GM12878 (cell line): ENCODE measurements at regions not wholly inside any gene's neighbourhood (a gene's known extent, or its start where the extent isn't known, plus 50 kb on each side); places are given as distances from the start of the nearest gene placed in this dataset.

Experiments
- ATAC-seq: fragments of 200-7000 bp; cut with Tn5 transposase; 3 replicates; pipeline ENCODE4 v1.9.1; 2020; ENCODE audit warnings: mild to moderate bottlenecking, moderate library complexity
- BruUV-seq: library from RNA; stranded (reverse); fragments of 400-500 nt; replicated peaks from 2 replicates; lab custom pipeline; 2021; lab: Mats Ljungman, UMichigan
- CTCF ChIA-PET: fragments of 300-600 bp; sonication (Branson Sonifier 250); formaldehyde crosslinking; extraction: SDS; loops from one replicate; lab custom pipeline; 2021; ENCODE audit warnings: inconsistent platforms; lab: Yijun Ruan, JAX
- POLR2A ChIA-PET: fragments of 350-600 bp; formaldehyde crosslinking; extraction: SDS; loops from one replicate; lab custom pipeline; 2021; ENCODE audit warnings: inconsistent platforms; lab: Charles Lee
- RAD21 ChIA-PET: fragments of 300-600 bp; sonication (Branson Sonifier 250); formaldehyde crosslinking; loops from one replicate; lab custom pipeline; 2023; ENCODE audit warnings: antibody characterized with exemption; ENCODE audit not compliant: unreplicated experiment; lab: Charles Lee
- SMC1A ChIA-PET: fragments of 300-600 bp; sonication (Branson Sonifier 250); formaldehyde crosslinking; loops from one replicate; lab custom pipeline; 2023; ENCODE audit not compliant: unreplicated experiment, uncharacterized antibody; lab: Charles Lee
- DNase-seq: peaks from one replicate; pipeline ENCODE4 v3.0.0-alpha.2; 2011; ENCODE audit warnings: low read depth, low spot score
- FAIRE-seq: peaks from 3 replicates; lab custom pipeline; 2011; peaks lifted over from hg19 to GRCh38; lab: Jason Lieb, UNC
- H2AFZ ChIP-seq: 2 replicates; pipeline ENCODE4 v1.6.0; 2011; ENCODE audit warnings: low read depth, low read length, control low read depth; ENCODE audit not compliant: control insufficient read depth
- H3K27ac ChIP-seq: 2 replicates; pipeline ENCODE4 v1.5.1; 2011; ENCODE audit warnings: control low read depth; ENCODE audit not compliant: control insufficient read depth, insufficient read depth
- H3K27me3 ChIP-seq, 2 experiments: replicated peaks in 1 of 2; 2 replicates each; pipeline versions ENCODE4 v1.6.0 to v1.6.1; 2011; ENCODE audit warnings: low read length in 1 of 2; ENCODE audit not compliant: control insufficient read depth in 2 of 2, insufficient read depth in 2 of 2
- H3K36me3 ChIP-seq, 2 experiments: 2 replicates each; pipeline ENCODE4 v1.5.1; 2011; ENCODE audit warnings: low read length in 1 of 2; ENCODE audit not compliant: control insufficient read depth in 2 of 2, insufficient read depth in 2 of 2
- H3K4me1 ChIP-seq: 2 replicates; pipeline ENCODE4 v1.6.1; 2011; ENCODE audit warnings: mild to moderate bottlenecking, low read length, moderate library complexity, mixed read lengths; ENCODE audit not compliant: control insufficient read depth, insufficient read depth
- H3K4me2 ChIP-seq: 2 replicates; pipeline ENCODE4 v1.6.0; 2011; ENCODE audit warnings: control low read depth; ENCODE audit not compliant: control insufficient read depth, insufficient read depth
- H3K4me3 ChIP-seq: fragments of 200-600 bp; sonication (generic); 2 replicates; pipeline ENCODE4 v1.5.1; 2016
- H3K79me2 ChIP-seq: 2 replicates; pipeline ENCODE4 v1.6.0; 2011; ENCODE audit warnings: low read length; ENCODE audit not compliant: control insufficient read depth, insufficient read depth
- H3K9ac ChIP-seq: 2 replicates; pipeline ENCODE4 v1.8.0; 2011; ENCODE audit warnings: low read length, control low read depth, mixed read lengths; ENCODE audit not compliant: control insufficient read depth, insufficient read depth
- H3K9me3 ChIP-seq: replicated peaks from 3 replicates; pipeline ENCODE4 v1.5.1; 2011; ENCODE audit warnings: mild to moderate bottlenecking, low read length; ENCODE audit not compliant: control insufficient read depth, insufficient read depth
- H4K20me1 ChIP-seq: 2 replicates; pipeline ENCODE4 v1.6.0; 2011; ENCODE audit not compliant: control insufficient read depth, insufficient read depth
- ATF7 ChIP-seq: fragments of 450-650 bp; IDR thresholded peaks from 2 replicates; pipeline ENCODE4 v1.6.1; 2016; ENCODE audit warnings: low read depth, mild to moderate bottlenecking
- NR2C1 ChIP-seq: fragments of 450-650 bp; IDR thresholded peaks from 2 replicates; pipeline ENCODE4 v1.6.1; 2017; ENCODE audit warnings: antibody characterized with exemption, mild to moderate bottlenecking, moderate library complexity
- PAX8 ChIP-seq: fragments of 450-650 bp; IDR thresholded peaks from 2 replicates; pipeline ENCODE4 v1.6.1; 2017; ENCODE audit warnings: mild to moderate bottlenecking, moderate library complexity
- SUPT20H ChIP-seq: IDR thresholded peaks from 2 replicates; pipeline ENCODE4 v1.6.1; 2011; ENCODE audit warnings: low read depth, mild to moderate bottlenecking, low read length, moderate library complexity, borderline replicate concordance; ENCODE audit not compliant: control insufficient read depth
- WGBS: methylation state at CpG from one replicate; pipeline ENCODE4 v1.1.6; 2016; ENCODE audit warnings: low lambda C conversion rate; ENCODE audit not compliant: insufficient replicate concordance, insufficient coverage; ENCODE audit errors: missing lambda C conversion rate; 5-methylcytosine and 5-hydroxymethylcytosine counted together
- in situ Hi-C: fragments of 300-500 bp; cut with MboI; formaldehyde crosslinking; loops from 9 replicates; pipeline ENCODE4 v1.14.3; 2018; ENCODE audit warnings: mixed read lengths
- intact Hi-C: fragments of 100-400 bp; cut with micrococcal nuclease; formaldehyde crosslinking; loops from one replicate; pipeline ENCODE4 v1.14.2; 2022; ENCODE audit not compliant: unreplicated experiment
- TF ChIP-seq, protein P1 (sequence below): IDR thresholded peaks from 2 replicates; pipeline ENCODE4 v1.6.1; 2012; ENCODE audit warnings: mild to moderate bottlenecking, low read depth, low read length
- TF ChIP-seq, protein P2 (sequence below): IDR thresholded peaks from 2 replicates; pipeline ENCODE4 v1.6.1; 2011; ENCODE audit warnings: mild to moderate bottlenecking, low read depth, low read length, moderate library complexity; ENCODE audit not compliant: insufficient replicate concordance

DNA sequence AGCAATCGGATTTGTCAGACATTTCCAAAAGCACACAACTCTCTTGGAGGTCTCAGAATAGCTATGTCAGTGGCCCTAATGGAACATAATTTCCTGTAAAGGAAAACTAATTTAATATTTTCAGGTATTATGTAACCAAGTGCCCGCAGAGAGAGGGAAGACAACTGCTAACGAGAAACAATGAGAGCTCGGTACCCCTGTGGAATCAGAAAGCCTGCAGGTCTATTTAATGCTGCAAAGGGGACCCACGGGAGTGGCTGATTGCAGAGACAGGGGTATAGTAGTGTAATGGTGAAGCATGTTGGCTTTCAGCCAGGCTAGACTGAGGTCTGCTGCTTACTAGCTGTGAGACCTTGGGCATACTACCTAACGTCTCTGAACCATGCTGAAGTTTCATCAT is 508.1 kb upstream of the BRINP1 start:
- FAIRE-seq (no peak), ATAC-seq (no peak), DNase-seq (no peak)
- H3K79me2 ChIP-seq = no peaks in the 10 kb centered on the region
- no peak for TF ChIP-seq ATF7
- TF ChIP-seq PAX8 = no peak
- no peak for TF ChIP-seq SUPT20H
- TF ChIP-seq, protein P1, sequence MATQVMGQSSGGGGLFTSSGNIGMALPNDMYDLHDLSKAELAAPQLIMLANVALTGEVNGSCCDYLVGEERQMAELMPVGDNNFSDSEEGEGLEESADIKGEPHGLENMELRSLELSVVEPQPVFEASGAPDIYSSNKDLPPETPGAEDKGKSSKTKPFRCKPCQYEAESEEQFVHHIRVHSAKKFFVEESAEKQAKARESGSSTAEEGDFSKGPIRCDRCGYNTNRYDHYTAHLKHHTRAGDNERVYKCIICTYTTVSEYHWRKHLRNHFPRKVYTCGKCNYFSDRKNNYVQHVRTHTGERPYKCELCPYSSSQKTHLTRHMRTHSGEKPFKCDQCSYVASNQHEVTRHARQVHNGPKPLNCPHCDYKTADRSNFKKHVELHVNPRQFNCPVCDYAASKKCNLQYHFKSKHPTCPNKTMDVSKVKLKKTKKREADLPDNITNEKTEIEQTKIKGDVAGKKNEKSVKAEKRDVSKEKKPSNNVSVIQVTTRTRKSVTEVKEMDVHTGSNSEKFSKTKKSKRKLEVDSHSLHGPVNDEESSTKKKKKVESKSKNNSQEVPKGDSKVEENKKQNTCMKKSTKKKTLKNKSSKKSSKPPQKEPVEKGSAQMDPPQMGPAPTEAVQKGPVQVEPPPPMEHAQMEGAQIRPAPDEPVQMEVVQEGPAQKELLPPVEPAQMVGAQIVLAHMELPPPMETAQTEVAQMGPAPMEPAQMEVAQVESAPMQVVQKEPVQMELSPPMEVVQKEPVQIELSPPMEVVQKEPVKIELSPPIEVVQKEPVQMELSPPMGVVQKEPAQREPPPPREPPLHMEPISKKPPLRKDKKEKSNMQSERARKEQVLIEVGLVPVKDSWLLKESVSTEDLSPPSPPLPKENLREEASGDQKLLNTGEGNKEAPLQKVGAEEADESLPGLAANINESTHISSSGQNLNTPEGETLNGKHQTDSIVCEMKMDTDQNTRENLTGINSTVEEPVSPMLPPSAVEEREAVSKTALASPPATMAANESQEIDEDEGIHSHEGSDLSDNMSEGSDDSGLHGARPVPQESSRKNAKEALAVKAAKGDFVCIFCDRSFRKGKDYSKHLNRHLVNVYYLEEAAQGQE = no peak
- no peak for TF ChIP-seq NR2C1
- TF ChIP-seq, protein P2, sequence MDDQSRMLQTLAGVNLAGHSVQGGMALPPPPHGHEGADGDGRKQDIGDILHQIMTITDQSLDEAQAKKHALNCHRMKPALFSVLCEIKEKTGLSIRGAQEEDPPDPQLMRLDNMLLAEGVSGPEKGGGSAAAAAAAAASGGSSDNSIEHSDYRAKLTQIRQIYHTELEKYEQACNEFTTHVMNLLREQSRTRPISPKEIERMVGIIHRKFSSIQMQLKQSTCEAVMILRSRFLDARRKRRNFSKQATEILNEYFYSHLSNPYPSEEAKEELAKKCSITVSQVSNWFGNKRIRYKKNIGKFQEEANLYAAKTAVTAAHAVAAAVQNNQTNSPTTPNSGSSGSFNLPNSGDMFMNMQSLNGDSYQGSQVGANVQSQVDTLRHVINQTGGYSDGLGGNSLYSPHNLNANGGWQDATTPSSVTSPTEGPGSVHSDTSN = no peak
- in situ Hi-C loops (no loop called here), intact Hi-C loops (no loop called here)
- ChIA-PET POLR2A (no interaction called here), RAD21 (no interaction called here), CTCF (no interaction called here), SMC1A (no interaction called here)
- H3K9me3 ChIP-seq = no peaks in the 10 kb centered on the region
- H3K36me3 ChIP-seq = no peaks in the 10 kb centered on the region
- 3% methylated on average over 6 of the region's 6 CpGs for WGBS
- no peaks in the 10 kb centered on the region for H3K4me1 ChIP-seq
- no peaks in the 10 kb centered on the region for H4K20me1 ChIP-seq
- no peak overlapping the region for H3K4me3 ChIP-seq
- no peaks in the 10 kb centered on the region for H3K27me3 ChIP-seq
- H2AFZ ChIP-seq = no peak overlapping the region
- H3K9ac ChIP-seq = no peak overlapping the region
- BruUV-seq = no TSS peak
- H3K27ac ChIP-seq = no peak overlapping the region
- no peak overlapping the region for H3K4me2 ChIP-seq
